Cardiac muscle cell (in vitro differentiated cells and primary cell): ENCODE measurements at regions not wholly inside any gene's neighbourhood (a gene's known extent, or its start where the extent isn't known, plus 50 kb on each side); places are given as distances from the start of the nearest gene placed in this dataset.

Experiments
- DNase-seq, 2 donors: peaks; one replicate each; pipeline versions ENCODE4 v3.0.0 to v3.0.0-alpha.2; 2010 to 2017; ENCODE audit warnings: low read depth in 1 of 2, low spot score in 1 of 2
- H3K27ac ChIP-seq: fragments of 200-600 bp; sonication (generic); 2 replicates; pipeline ENCODE4 v1.5.1; 2016
- H3K27me3 ChIP-seq: fragments of 200-600 bp; sonication (generic); 2 replicates; pipeline ENCODE4 v1.6.0; 2016; ENCODE audit warnings: control low read depth
- H3K36me3 ChIP-seq: fragments of 200-600 bp; sonication (generic); 2 replicates; pipeline ENCODE4 v1.5.1; 2016; ENCODE audit warnings: control low read depth
- H3K4me1 ChIP-seq: fragments of 200-600 bp; sonication (generic); 2 replicates; pipeline ENCODE4 v1.8.1; 2017; ENCODE audit warnings: low read depth, mild to moderate bottlenecking, mixed run types
- H3K4me3 ChIP-seq: fragments of 200-600 bp; sonication (generic); 2 replicates; pipeline ENCODE4 v1.5.1; 2016; ENCODE audit warnings: mild to moderate bottlenecking
- H3K9me3 ChIP-seq: fragments of 200-600 bp; sonication (generic); 2 replicates; pipeline ENCODE4 v1.5.1; 2017; ENCODE audit warnings: low read depth, mild to moderate bottlenecking, control low read depth
- CTCF ChIP-seq: IDR thresholded peaks from 2 replicates; pipeline ENCODE4 v1.5.1; 2012; ENCODE audit warnings: low read depth, mild to moderate bottlenecking, low read length

GRCh38 chr2:20914771-20915170, 91.9 kb upstream of the LDAH start:
- no peak for DNase-seq
- H3K4me3 ChIP-seq: no peak overlapping the region
- TF ChIP-seq CTCF: no peak
- H3K27me3 ChIP-seq: no peaks in the 10 kb centered on the region
- no peaks in the 10 kb centered on the region for H3K9me3 ChIP-seq
- H3K36me3 ChIP-seq: no peaks in the 10 kb centered on the region
- no peak overlapping the region for H3K27ac ChIP-seq
- H3K4me1 ChIP-seq: no peaks in the 10 kb centered on the region

- Histone ChIP-seq H3K4me3 (no peak overlapping the region), H3K4me1 (no peaks in the 10 kb centered on the region), H3K27me3 (no peaks in the 10 kb centered on the region), H3K36me3 (no peaks in the 10 kb centered on the region), H3K9me3 (no peaks in the 10 kb centered on the region), H3K27ac (no peak overlapping the region)
- no peak for DNase-seq
- TF ChIP-seq CTCF: no peak
Observed at GRCh38 chr2:20914087-20914486, 91.2 kb upstream of the LDAH start.

- DNase-seq: no peak
- H3K27me3 ChIP-seq: no peaks in the 10 kb centered on the region
- no peaks in the 10 kb centered on the region for H3K9me3 ChIP-seq
- no peak overlapping the region for H3K4me3 ChIP-seq
- no peaks in the 10 kb centered on the region for H3K36me3 ChIP-seq
- no peak overlapping the region for H3K27ac ChIP-seq
- no peaks in the 10 kb centered on the region for H3K4me1 ChIP-seq
- no peak for TF ChIP-seq CTCF
Observed at GRCh38 chr2:20913491-20913890, 90.6 kb upstream of the LDAH start.

GRCh38 chr2:20900052-20900636, 77.2 kb upstream of the LDAH start:
- Histone ChIP-seq H3K36me3 (no peaks in the 10 kb centered on the region), H3K4me3 (no peak overlapping the region), H3K9me3 (no peaks in the 10 kb centered on the region), H3K4me1 (no peaks in the 10 kb centered on the region), H3K27ac (no peak overlapping the region), H3K27me3 (no peaks in the 10 kb centered on the region)
- no peak for TF ChIP-seq CTCF
- no peak for DNase-seq

GRCh38 chr2:20897874-20898453, 75.1 kb upstream of the LDAH start:
- H3K36me3 ChIP-seq: no peaks in the 10 kb centered on the region
- no peak for DNase-seq
- TF ChIP-seq CTCF: no peak
- H3K4me1 ChIP-seq: no peaks in the 10 kb centered on the region
- H3K4me3 ChIP-seq: no peak overlapping the region
- no peak overlapping the region for H3K27ac ChIP-seq
- no peaks in the 10 kb centered on the region for H3K9me3 ChIP-seq
- no peaks in the 10 kb centered on the region for H3K27me3 ChIP-seq
